SK-N-SH treated with all-trans-retinoic acid at 6 μM for 48 hours (cell line): ENCODE measurements at regions not wholly inside any gene's neighbourhood (a gene's known extent, or its start where the extent isn't known, plus 50 kb on each side); places are given as distances from the start of the nearest gene placed in this dataset.

Experiments used
- ARNTL ChIP-seq: fragments of 450-650 bp; formaldehyde crosslinking; IDR thresholded peaks from 2 replicates; pipeline ENCODE4 v1.5.0; 2020; ENCODE audit warnings: low read depth, mild to moderate bottlenecking, moderate library complexity, borderline replicate concordance
- BACH2 ChIP-seq: fragments of 250-450 bp; sonication (Bioruptor Pico); IDR thresholded peaks from 2 replicates; pipeline ENCODE4 v1.9.0; 2021; ENCODE audit warnings: mild to moderate bottlenecking, borderline replicate concordance
- CREB5 ChIP-seq: fragments of 250-450 bp; sonication (Bioruptor Pico); IDR thresholded peaks from 2 replicates; pipeline ENCODE4 v1.5.1; 2020; ENCODE audit warnings: low read depth, mild to moderate bottlenecking, moderate library complexity
- CSDC2 ChIP-seq: fragments of 250-450 bp; sonication (Bioruptor Pico); IDR thresholded peaks from 2 replicates; pipeline ENCODE4 v1.5.0; 2020; ENCODE audit warnings: mild to moderate bottlenecking, moderate library complexity
- CSRNP3 ChIP-seq: fragments of 250-450 bp; sonication (Bioruptor Pico); IDR thresholded peaks from 2 replicates; pipeline ENCODE4 v1.5.1; 2021; ENCODE audit warnings: mild to moderate bottlenecking, moderate library complexity
- ISL1 ChIP-seq: fragments of 250-450 bp; sonication (Bioruptor Pico); IDR thresholded peaks from 2 replicates; pipeline ENCODE4 v2.1.2; 2022; ENCODE audit warnings: mild to moderate bottlenecking, moderate library complexity
- PATZ1 ChIP-seq: fragments of 250-450 bp; sonication (Bioruptor Pico); IDR thresholded peaks from 2 replicates; pipeline ENCODE4 v1.8.0; 2020; ENCODE audit warnings: mild to moderate bottlenecking, moderate library complexity, borderline replicate concordance
- POU6F1 ChIP-seq: fragments of 250-450 bp; sonication (Bioruptor Pico); IDR thresholded peaks from 2 replicates; pipeline ENCODE4 v1.8.0; 2021; ENCODE audit warnings: low read depth, mild to moderate bottlenecking, moderate library complexity, borderline replicate concordance
- RARB ChIP-seq: fragments of 250-450 bp; sonication (Bioruptor Pico); IDR thresholded peaks from 2 replicates; pipeline ENCODE4 v1.8.0; 2021; ENCODE audit warnings: mild to moderate bottlenecking, moderate library complexity
- TCF4 ChIP-seq: fragments of 250-450 bp; sonication (Bioruptor Pico); IDR thresholded peaks from 2 replicates; pipeline ENCODE4 v1.8.0; 2021; ENCODE audit warnings: mild to moderate bottlenecking, moderate library complexity, borderline replicate concordance
- TOX ChIP-seq: fragments of 250-450 bp; sonication (Bioruptor Pico); IDR thresholded peaks from 2 replicates; pipeline ENCODE4 v1.8.0; 2021; ENCODE audit warnings: mild to moderate bottlenecking, moderate library complexity, borderline replicate concordance
- TSHZ2 ChIP-seq: fragments of 250-450 bp; sonication (Bioruptor Pico); IDR thresholded peaks from 2 replicates; pipeline ENCODE4 v1.5.0; 2020; ENCODE audit warnings: mild to moderate bottlenecking, moderate library complexity
- ZFP30 ChIP-seq: fragments of 450-650 bp; formaldehyde crosslinking; IDR thresholded peaks from 2 replicates; pipeline ENCODE4 v1.5.0; 2022; ENCODE audit warnings: mild to moderate bottlenecking, moderate library complexity
- ZNF565 ChIP-seq: fragments of 450-650 bp; formaldehyde crosslinking; conservative IDR thresholded peaks from 2 replicates; pipeline ENCODE4 v1.5.0; 2020; ENCODE audit warnings: low read depth, mild to moderate bottlenecking, moderate library complexity

- no peak for TF ChIP-seq ZFP30 (CRISPR knock-in tag)
- TF ChIP-seq PATZ1, result no peak
- no peak for TF ChIP-seq CSRNP3 (CRISPR knock-in tag)
- TF ChIP-seq ARNTL (CRISPR knock-in tag), result no peak
- TF ChIP-seq TCF4, result no peak
- no peak for TF ChIP-seq RARB (CRISPR knock-in tag)
- no peak for TF ChIP-seq TOX (CRISPR knock-in tag)
- no peak for TF ChIP-seq ZNF565 (CRISPR knock-in tag)
- TF ChIP-seq CREB5 (CRISPR knock-in tag), result no peak
- TF ChIP-seq CSDC2, result no peak
- TF ChIP-seq POU6F1, result no peak
- TF ChIP-seq ISL1 (CRISPR knock-in tag), result no peak
- no peak for TF ChIP-seq BACH2 (CRISPR knock-in tag)
- no peak for TF ChIP-seq TSHZ2 (CRISPR knock-in tag)
Measured at GRCh38 chr7:156577645-156578577, 62.7 kb upstream of the RNF32 start.
